ENCODE measurements at regions not wholly inside any gene's neighbourhood (a gene's known extent, or its start where the extent isn't known, plus 50 kb on each side); places are given as distances from the start of the nearest gene placed in this dataset.

DNA sequence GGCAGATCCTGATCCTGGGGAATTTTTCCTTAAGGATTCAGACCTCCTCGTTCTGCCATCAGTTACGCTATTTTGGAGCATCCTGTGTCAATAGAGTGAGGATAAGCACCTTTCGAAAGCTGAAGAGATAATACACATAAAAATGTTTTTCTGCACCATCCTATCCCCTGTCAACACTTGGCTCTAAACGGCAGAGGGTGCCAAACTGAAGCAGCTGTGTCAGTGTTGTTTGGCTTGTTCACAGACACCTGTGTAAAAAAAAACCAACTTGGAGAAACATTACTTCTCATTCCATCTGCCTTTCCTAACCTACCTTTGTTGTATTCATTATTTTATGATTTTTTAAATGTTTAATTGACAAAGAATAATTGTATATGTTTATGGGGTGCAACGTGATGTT is 417.0 kb upstream of the DDI1 start:
- Mint-ChIP-seq H3K36me3 (ENCODE audit: insufficient read depth) (no peaks in the 10 kb centered on the region), H3K27me3 (no peaks in the 10 kb centered on the region), H3K4me3 (no peak overlapping the region), H3K4me1 (ENCODE audit: low read depth in 2 of 2) (no peaks in the 10 kb centered on the region), H3K27ac (no peak overlapping the region), H3K9me3 (no peaks in the 10 kb centered on the region)
- ATAC-seq (replicated peaks) = no peak
- DNase-seq = no peak

DNA sequence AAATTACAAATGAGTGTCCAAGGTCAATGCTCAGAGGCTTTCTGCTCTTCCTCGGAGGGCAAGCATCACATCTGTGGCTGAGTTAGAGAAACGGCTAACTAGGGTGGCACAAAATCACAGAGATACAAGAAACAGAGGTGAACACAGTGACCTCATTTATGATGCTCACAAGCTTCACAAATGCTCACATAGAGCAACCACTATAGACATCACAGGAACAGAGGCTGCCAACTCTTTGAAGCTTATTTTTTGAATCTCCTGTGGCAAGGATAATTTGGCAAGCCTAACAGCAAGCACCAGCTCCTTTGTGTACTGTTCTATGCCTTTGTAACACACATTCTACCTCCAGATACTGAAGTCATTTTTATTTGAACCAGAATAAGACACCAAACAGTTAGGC is 416.5 kb upstream of the DDI1 start:
- ATAC-seq (replicated peaks) (no peak), DNase-seq (no peak)
- H3K27me3 Mint-ChIP-seq = no peaks in the 10 kb centered on the region
- H3K4me3 Mint-ChIP-seq = no peak overlapping the region
- H3K36me3 Mint-ChIP-seq (ENCODE audit: insufficient read depth) = no peaks in the 10 kb centered on the region
- no peaks in the 10 kb centered on the region for H3K4me1 Mint-ChIP-seq (ENCODE audit: low read depth in 2 of 2)
- no peak overlapping the region for H3K27ac Mint-ChIP-seq
- no peaks in the 10 kb centered on the region for H3K9me3 Mint-ChIP-seq

DNA sequence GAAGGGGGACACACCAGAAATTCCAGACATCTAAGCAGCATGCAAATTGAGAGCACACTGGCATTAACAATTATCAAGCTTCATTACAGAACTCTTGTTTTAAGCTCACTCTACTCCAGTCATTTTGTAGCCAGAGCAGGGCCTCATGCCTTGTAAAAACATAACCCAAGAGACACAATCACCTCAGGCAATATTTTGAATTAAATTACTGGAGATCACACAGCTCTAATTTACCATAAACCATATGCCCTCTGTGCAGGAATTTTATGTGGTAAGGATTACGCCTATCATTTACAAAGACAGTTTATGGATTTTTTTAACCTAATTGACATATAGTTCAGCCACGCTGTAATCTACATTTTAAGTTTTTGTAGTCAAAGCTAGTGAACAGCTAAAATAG is 414.1 kb upstream of the DDI1 start:
- Mint-ChIP-seq H3K4me1 (ENCODE audit: low read depth in 2 of 2) (no peaks in the 10 kb centered on the region), H3K9me3 (no peaks in the 10 kb centered on the region), H3K27me3 (peaks cover 0 to 3% of the 10 kb centered on the region in 2 donors), H3K36me3 (ENCODE audit: insufficient read depth) (no peaks in the 10 kb centered on the region), H3K4me3 (no peak overlapping the region), H3K27ac (no peak overlapping the region)
- ATAC-seq (replicated peaks) (no peak), DNase-seq (no peak)

DNA sequence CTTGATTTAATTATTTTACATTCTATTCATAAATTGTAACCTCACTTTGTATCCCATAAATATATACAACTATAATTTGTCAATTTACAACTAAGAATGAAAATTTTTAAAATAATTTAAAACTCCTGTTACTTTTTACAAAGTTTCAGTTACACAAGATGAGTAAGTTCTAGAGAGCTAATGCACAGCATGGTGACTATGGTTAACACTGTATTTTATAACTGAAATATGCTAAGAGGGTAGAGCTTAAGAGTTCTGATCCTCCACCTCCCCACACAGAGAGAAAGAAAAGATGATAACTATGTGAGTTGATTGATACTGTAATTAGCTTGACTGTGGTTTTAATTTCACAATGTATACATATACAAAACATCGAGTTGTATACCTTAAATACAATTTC is 412.5 kb upstream of the DDI1 start:
- DNase-seq (no peak), ATAC-seq (replicated peaks) (no peak)
- no peak overlapping the region for H3K4me3 Mint-ChIP-seq
- H3K9me3 Mint-ChIP-seq = no peaks in the 10 kb centered on the region
- H3K36me3 Mint-ChIP-seq (ENCODE audit: insufficient read depth) = no peaks in the 10 kb centered on the region
- H3K27me3 Mint-ChIP-seq = peaks cover 0 to 4% of the 10 kb centered on the region in 2 donors
- H3K4me1 Mint-ChIP-seq (ENCODE audit: low read depth in 2 of 2) = no peaks in the 10 kb centered on the region
- H3K27ac Mint-ChIP-seq = no peak overlapping the region

DNA sequence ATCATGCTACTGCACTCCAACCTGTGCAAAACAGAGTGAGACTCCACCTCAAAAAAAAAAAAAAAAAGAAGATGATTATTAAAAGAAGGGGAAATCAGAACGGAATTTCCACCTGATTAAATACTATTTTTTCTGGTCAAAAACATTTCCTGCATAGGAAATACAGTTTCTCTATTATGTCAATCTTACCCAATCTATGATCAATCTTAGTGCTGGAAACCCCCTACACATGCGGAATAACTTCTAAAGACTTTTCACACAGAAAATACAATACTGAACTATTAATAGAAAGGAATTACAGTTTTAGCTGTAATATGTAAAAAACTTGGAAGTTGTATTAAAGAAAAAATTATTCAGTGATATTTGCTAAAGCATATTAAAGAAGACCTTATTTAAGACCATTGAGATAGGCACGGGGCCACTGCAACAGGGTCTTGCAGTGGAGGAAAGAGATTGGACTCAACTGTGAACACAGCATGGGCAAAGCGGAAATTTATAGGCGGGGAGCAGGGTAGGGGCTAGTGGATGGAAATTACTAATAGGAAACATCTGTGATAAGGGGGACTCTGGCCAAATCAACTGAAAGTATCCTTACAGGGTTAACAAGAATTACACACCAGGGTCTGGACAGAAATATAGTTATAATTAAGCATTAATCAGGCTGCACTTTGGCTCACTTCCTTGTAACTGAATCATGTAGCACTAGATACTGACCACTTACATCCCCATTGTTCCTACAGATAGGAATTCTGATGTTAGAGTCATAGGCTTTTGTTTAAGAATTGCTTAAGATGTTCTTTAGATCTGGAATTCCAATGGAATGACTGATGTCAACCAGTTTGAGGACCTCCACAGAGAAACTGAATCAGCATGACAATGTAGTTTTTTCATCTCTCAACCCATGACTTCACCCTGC is 411.5 kb upstream of the DDI1 start:
- Mint-ChIP-seq H3K4me1 (ENCODE audit: low read depth in 2 of 2) (no peaks in the 10 kb centered on the region), H3K36me3 (ENCODE audit: insufficient read depth) (no peaks in the 10 kb centered on the region), H3K27me3 (peaks cover 0 to 4% of the 10 kb centered on the region in 2 donors), H3K4me3 (no peak overlapping the region), H3K9me3 (no peaks in the 10 kb centered on the region), H3K27ac (no peak overlapping the region)
- ATAC-seq (replicated peaks) = no peak
- no peak for DNase-seq

DNA sequence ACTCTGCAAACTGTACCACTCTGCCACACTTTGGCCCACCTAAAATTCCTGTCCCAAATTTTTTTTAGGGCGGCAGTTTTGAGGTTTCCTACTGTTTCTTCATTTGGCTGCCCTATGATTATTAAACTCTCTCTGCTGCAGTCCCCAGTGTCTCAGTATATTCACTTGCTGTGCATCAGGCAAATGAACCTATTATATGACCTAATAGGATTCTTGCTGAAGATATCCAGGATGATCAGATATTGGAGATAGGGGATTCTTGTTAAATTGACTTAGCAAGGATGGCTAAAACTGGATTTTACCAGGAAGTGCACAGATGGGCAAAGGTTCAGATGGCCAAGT is 410.8 kb upstream of the DDI1 start:
- ATAC-seq (replicated peaks) (no peak), DNase-seq (no peak)
- Mint-ChIP-seq H3K9me3 (no peaks in the 10 kb centered on the region), H3K27ac (no peak overlapping the region), H3K4me1 (ENCODE audit: low read depth in 2 of 2) (no peaks in the 10 kb centered on the region), H3K4me3 (no peak overlapping the region), H3K36me3 (ENCODE audit: insufficient read depth) (no peaks in the 10 kb centered on the region), H3K27me3 (peaks cover 0 to 4% of the 10 kb centered on the region in 2 donors)

DNA sequence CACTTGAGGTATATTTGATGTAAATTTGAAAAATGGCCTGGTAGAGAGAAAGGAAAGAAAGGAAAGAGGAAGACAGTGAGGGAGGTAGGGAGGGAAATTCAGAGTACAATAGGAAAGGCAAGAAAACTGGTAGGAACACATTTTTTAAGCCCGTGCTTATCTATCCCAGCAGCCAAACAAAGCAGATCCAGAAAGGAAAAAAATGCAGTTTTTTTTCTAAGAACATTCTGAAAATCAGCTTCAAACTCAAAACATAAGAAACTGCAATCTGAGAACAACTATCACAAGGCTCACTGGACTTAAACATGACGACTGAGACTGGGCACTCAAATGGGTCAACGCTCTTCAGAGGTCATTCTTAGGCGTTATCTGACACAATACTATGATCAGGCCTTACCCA is 408.3 kb upstream of the DDI1 start:
- peaks cover 0 to 4% of the 10 kb centered on the region in 2 donors for H3K27me3 Mint-ChIP-seq
- no peak overlapping the region for H3K27ac Mint-ChIP-seq
- no peaks in the 10 kb centered on the region for H3K4me1 Mint-ChIP-seq (ENCODE audit: low read depth in 2 of 2)
- no peak for DNase-seq
- H3K4me3 Mint-ChIP-seq = no peak overlapping the region
- H3K9me3 Mint-ChIP-seq = no peaks in the 10 kb centered on the region
- no peaks in the 10 kb centered on the region for H3K36me3 Mint-ChIP-seq (ENCODE audit: insufficient read depth)
- ATAC-seq (replicated peaks) = no peak

DNA sequence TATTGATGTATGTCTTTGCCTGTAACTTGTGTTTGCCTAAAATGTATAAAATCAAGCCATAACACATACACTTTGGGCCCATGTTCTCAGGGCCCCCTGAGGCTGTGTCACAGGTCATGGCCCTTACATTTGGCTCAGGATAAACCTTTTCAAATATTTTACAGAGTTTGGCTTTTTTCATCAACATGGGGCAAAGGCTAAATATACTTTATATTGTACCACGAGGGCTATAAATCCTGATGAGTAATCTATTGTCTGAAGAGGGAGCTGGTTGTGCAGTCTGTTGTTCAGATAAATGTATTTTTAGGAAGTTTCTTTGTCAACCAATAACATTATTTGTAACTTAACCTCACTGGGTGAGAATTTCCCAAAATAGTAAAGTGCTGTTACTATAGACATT is 404.6 kb upstream of the DDI1 start:
- ATAC-seq (replicated peaks) = no peak
- H3K36me3 Mint-ChIP-seq (ENCODE audit: insufficient read depth) = no peaks in the 10 kb centered on the region

DNA sequence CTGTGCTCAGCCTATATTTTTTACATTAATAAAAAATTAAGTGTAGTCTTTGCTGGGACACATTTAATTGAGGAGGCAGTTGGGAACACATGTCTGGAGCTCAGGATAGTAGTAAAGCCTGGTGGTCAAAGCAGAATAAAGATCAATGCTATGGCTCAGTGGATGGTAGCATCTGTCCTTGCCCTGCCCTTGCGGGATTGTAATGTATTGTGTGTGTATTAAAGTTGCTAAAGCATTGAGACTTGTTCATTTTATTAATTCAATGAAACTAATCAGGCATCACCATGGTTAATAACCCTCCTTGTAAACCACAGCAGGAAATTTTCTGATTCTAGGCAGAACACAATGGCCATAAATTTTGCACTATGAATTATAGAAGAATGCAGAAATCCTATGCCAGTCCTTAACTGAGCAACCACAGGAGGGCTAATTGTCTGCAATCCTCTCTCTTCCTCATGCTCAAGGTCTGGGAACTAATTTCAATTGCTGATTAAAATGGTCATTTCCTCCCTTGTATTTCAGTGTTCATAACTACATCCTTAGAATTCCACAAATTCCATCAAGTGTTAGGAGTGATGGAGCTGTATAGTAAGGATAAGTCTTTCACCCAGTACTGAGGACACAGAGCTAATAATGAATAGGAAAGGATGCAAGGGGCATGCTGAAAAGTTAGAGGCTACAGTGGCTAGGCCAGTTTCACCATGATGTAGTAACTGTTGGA is 403.2 kb upstream of the DDI1 start:
- no peaks in the 10 kb centered on the region for H3K9me3 Mint-ChIP-seq

More for the DNA sequence above, 404.6 kb upstream of the DDI1 start:
- no peak overlapping the region for H3K4me3 Mint-ChIP-seq
- DNase-seq = no peak
- no peaks in the 10 kb centered on the region for H3K9me3 Mint-ChIP-seq
- no peaks in the 10 kb centered on the region for H3K4me1 Mint-ChIP-seq (ENCODE audit: low read depth in 2 of 2)
- H3K27me3 Mint-ChIP-seq = peaks cover 0 to 4% of the 10 kb centered on the region in 2 donors
- H3K27ac Mint-ChIP-seq = no peak overlapping the region

DNA sequence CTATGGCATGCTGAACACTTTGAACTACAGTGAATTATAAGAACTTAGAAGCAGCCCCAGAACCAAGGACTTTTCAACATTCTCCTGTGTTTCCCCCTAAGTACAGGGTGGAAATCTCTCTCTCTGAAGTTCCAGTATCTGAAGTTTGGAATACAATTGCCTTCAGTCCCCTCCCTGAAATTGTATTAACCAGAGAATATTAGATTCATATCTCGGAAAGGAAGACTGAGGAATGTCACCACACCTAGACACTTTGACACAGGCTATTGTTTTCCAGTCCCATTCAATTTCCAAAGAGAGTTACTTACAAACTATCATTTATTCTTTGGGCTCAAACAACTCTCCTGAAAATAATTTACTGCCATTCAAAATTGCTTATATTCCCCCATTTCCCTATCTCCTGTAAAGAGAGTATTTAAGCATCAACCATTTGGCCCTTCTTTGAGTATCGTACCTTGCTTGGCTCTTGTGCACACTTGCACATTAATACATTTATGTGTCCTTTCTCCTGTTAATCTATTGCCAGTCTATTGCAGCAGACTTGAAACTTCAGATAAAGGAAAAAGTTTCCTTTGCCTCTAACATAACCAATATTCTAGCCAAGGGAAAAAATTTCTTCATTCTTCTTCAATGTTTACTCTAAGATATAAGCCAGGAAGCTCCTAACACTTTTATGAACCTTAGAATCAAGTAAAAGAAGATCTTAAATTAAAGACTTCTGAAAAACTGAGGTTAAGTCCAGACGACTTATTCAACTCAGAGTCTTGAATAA is 402.4 kb upstream of the DDI1 start:
- H3K36me3 Mint-ChIP-seq (ENCODE audit: insufficient read depth) = no peaks in the 10 kb centered on the region
- no peaks in the 10 kb centered on the region for H3K27me3 Mint-ChIP-seq
- ATAC-seq (replicated peaks) (no peak), DNase-seq (no peak)
- H3K4me3 Mint-ChIP-seq = no peak overlapping the region
- no peaks in the 10 kb centered on the region for H3K4me1 Mint-ChIP-seq (ENCODE audit: low read depth in 2 of 2)
- H3K27ac Mint-ChIP-seq = no peak overlapping the region
- H3K9me3 Mint-ChIP-seq = no peaks in the 10 kb centered on the region

More for the DNA sequence above, 403.2 kb upstream of the DDI1 start:
- H3K27ac Mint-ChIP-seq = no peak overlapping the region
- DNase-seq (no peak), ATAC-seq (replicated peaks) (no peak)
- no peaks in the 10 kb centered on the region for H3K4me1 Mint-ChIP-seq (ENCODE audit: low read depth in 2 of 2)
- no peaks in the 10 kb centered on the region for H3K36me3 Mint-ChIP-seq (ENCODE audit: insufficient read depth)
- no peak overlapping the region for H3K4me3 Mint-ChIP-seq
- no peaks in the 10 kb centered on the region for H3K27me3 Mint-ChIP-seq

DNA sequence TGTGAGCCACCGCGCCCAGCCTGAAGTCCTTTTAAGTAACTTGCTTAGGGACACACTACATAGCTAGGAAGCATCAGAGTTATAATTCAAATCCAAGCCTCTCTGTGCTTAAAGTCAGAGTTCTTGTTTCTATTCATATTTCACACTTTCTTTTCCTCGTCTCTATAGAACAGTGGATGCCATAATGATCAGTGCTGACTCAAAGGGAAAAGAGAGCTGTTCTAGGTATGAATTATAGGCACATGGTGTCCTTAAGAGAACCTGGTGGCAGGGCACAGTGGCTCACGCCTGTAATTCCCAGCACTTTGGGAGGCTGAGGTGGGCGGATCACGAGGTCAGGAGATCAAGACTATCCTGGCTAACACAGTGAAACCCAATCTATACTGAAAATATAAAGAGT is 400.2 kb upstream of the DDI1 start:
- Mint-ChIP-seq H3K27ac (no peak overlapping the region), H3K4me3 (no peak overlapping the region), H3K36me3 (ENCODE audit: insufficient read depth) (no peaks in the 10 kb centered on the region), H3K4me1 (ENCODE audit: low read depth in 2 of 2) (no peaks in the 10 kb centered on the region), H3K27me3 (peaks cover 0 to 7% of the 10 kb centered on the region in 2 donors), H3K9me3 (no peaks in the 10 kb centered on the region)
- DNase-seq (no peak), ATAC-seq (replicated peaks) (no peak)

DNA sequence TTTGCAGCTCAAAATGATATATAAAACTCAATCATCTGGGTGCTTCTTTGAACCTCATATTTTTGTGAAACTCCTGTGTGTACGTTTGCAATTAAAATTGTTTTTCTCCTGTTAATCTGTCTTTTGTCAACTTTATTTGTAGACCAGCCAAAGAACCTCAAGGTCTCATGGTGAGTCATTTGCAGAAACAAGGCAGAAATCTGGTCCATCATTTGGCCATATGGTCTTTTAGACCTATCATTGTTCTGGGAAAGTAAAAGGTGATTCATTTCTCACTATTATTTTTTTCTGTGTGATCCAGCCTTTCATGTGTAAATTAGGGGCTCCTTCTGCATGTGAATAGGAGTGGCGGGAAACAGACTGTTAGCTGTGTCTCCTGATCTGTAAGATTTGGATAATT is 399.1 kb upstream of the DDI1 start:
- H3K9me3 Mint-ChIP-seq = no peaks in the 10 kb centered on the region
- H3K36me3 Mint-ChIP-seq (ENCODE audit: insufficient read depth) = no peaks in the 10 kb centered on the region
- no peak for DNase-seq
- no peak for ATAC-seq (replicated peaks)
- H3K4me3 Mint-ChIP-seq = no peak overlapping the region
- no peaks in the 10 kb centered on the region for H3K4me1 Mint-ChIP-seq (ENCODE audit: low read depth in 2 of 2)
- peaks cover 0 to 12% of the 10 kb centered on the region in 2 donors for H3K27me3 Mint-ChIP-seq
- H3K27ac Mint-ChIP-seq = no peak overlapping the region

DNA sequence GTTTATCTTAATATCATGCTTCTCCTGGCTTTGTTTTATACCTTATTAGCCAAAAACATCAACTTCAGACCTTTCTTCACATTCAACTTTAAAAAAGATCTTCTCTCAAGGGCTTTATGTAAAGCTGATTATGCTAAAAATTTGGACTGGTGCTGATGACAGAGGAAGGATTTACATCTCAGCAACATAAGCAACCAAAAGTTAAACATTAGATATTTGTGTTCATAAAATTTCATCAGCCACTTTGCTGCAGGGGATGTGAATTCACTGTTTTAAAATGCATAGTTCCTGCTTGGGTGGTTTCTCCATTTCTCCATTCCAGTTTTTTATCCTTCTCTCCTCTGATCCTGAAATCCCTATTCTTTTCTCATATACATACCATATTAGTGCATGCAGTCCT is 398.6 kb upstream of the DDI1 start:
- DNase-seq (no peak), ATAC-seq (replicated peaks) (no peak)
- Mint-ChIP-seq H3K9me3 (no peaks in the 10 kb centered on the region), H3K4me3 (no peak overlapping the region), H3K27me3 (peaks cover 0 to 12% of the 10 kb centered on the region in 2 donors), H3K27ac (no peak overlapping the region), H3K4me1 (ENCODE audit: low read depth in 2 of 2) (no peaks in the 10 kb centered on the region), H3K36me3 (ENCODE audit: insufficient read depth) (no peaks in the 10 kb centered on the region)

Data from effector memory CD8-positive, alpha-beta T cell (primary cell).